Stimulated activated CD8-positive, alpha-beta memory T cell treated with anti-CD3 and anti-CD28 coated beads, Interleukin-15, amount 100 ng/mL, for 24 hours (primary cell): ENCODE measurements at regions not wholly inside any gene's neighbourhood (a gene's known extent, or its start where the extent isn't known, plus 50 kb on each side); places are given as distances from the start of the nearest gene placed in this dataset.

ENCODE experiments used
- DNase-seq: peaks from one replicate; pipeline ENCODE4 v3.0.0-alpha.2; 2020; ENCODE audit warnings: low read depth

GRCh38 chr5:5628866-5629606 is 206.6 kb downstream of the ICE1 start:
- DNase-seq, result no peak

DNA sequence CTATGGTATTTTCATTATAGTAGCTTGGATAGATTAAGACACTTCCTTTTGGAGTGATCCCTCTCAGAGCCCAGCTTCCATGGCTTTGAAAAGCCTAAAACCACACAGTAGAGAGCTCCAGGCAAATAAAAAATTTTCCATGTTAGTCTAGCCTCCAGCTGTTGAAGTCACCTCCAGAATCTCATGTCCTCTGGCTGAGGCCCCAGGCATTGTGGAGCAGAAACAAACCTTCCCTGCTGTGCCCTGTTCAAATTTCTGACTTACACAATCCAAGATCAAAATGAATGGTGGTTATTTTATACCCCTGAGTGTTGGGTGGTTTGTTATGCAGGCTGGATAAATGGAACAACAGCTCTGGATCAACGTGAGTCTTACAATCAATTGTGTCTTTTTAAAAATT is 203.9 kb downstream of the ICE1 start:
- DNase-seq, result no peak

DNA sequence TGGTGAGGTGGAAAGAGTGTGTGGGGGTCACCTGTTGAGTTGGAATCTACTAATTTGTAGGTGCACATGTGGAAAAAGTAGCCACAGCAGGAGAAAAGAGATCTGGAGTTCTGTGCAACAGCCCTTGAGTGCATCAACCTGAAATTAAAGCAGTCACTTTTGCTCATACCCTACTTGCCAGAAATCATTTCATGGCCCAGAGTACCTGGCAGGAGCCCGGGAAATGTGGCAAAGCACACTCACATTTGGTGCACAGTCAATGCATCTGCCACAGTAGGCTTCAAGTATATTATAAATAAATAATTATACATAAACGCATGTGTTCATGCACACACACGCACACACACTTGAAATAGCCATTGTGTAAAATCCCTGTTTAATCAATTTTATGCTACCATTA is 203.0 kb downstream of the ICE1 start:
- no peak for DNase-seq

DNA sequence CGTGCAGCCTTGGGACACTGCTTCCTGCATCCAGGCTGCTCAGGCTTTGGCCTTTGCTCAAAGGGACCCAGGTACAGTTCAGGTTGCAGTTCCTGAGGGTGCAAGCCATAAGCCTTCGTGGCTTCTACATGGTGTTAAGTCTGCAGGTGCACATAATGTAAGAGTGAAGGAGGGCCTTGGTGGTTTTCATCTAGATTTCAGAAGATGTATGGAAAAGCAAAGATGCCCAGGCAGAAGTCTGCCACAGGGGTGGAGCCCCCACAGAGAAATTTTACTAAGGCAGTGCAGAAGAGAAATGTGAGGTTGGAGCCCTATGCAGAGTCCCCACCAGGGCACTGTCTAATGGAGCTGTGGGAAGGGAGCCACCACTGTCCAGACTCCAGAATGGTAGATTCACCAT is 200.9 kb downstream of the ICE1 start:
- DNase-seq, result no peak

DNA sequence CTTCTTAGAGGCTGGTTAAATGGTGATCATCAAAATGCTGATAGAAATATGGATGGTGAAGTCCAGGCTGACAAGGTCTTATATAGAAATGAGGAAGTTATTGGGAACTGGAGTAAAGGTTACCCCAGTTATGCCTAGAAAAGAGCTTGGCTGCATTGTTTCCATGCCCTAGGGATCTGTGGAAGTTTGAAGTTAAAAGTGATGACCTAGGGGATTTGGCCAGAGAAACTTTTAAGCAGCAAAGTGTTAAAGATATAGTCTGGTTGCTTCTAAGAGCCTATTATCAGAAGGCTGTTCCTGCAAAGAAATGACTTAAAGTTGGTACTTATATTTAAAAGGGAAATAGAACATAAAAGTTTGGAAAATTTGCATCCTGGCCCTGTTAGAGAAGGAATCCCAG is 200.3 kb downstream of the ICE1 start:
- no peak for DNase-seq

GRCh38 chr5:5619546-5619945 is 197.1 kb downstream of the ICE1 start:
- no peak for DNase-seq

GRCh38 chr5:5617024-5617423 is 194.5 kb downstream of the ICE1 start:
- DNase-seq, result no peak

- no peak for DNase-seq
Measured at GRCh38 chr5:5616247-5616895, 193.9 kb downstream of the ICE1 start.

DNA sequence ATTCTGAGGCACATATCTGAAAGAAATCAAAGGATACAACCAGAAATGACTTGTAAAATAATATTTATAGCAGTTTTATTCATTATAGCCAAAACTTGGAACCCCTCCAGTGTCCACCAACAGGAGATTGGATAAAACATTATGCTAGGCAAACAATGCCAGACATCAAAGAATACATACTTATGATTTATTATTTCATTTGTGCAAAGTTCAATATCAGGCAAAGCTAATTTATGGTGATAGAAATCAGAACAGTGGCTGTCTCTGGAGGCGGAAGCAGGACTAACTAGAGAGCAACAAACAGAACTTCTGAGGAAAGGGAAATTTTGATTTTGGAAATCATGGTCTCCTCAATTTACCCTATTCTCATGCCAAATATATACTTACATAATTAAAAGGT is 193.1 kb downstream of the ICE1 start:
- no peak for DNase-seq

GRCh38 chr5:5613261-5613990 is 190.9 kb downstream of the ICE1 start:
- DNase-seq, result no peak

DNA sequence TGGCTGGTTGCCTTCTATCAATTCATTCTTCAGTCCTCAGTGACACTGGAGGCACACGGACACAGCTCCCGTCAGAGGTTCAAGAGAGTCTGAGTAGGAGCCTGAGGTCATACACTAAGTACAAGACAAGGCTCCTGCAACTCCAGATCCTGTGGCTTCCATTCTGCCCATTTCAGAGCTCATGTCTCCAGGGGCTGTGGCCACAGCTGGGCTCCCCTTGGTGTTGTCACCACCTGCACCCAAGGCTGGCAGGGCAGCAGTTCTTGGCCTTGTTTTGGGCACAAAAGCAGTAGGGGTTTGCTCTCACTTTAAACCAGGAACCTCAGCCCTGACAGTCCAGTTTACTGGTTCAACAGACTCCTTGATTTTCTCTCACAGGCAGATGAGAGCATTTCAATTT is 189.6 kb downstream of the ICE1 start:
- DNase-seq, result no peak

- DNase-seq, result no peak
Measured at GRCh38 chr5:5609935-5610334, 187.5 kb downstream of the ICE1 start.

DNA sequence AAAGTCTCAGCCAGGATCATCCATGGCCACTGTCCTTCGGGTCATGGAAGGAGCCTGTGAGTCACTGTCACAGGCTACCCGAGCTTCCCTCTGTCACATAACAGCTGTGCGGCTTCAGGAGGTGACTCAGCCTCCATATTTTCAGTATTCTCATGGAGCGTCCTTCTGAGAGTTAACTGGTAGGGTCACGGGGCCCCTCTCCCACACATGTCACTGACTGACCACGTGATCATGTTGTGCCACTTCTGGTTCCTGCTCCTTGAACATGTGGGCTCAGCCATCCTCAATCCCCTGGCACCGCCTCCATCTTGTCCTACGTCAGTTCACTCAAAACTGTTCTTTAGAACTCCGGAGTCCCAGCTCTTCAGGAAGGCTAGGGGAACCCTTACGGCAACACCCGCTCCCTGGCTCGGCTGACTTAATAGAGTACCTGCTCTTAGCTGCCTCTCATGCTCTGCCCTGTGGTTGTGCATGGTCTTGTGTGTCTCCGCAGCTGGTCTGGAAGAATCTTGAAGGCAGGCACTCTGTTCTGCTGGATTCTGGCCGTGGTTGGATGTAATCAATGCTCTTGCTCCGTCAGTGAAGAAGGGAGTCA is 182.8 kb downstream of the ICE1 start:
- DNase-seq, result no peak

DNA sequence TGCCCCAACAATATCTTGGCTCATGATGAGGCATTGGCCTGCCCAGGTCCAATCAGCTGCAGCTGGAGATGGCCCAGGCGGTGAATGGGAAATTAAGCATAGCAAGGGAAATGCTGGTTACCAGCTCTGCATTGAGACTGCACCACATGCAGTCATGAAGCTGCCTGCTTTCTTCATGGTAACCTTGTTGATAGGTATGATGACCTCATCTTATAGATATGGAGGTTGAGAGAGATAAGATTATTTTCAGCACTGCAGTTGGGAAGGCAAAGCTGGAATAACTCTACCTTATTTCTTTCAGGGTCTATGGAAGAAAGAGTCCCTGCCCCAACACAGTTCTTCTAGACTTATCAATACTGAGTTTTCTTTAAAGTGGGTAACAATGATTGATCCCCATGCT is 180.1 kb downstream of the ICE1 start:
- DNase-seq, result no peak

GRCh38 chr5:5598547-5599113 is 176.2 kb downstream of the ICE1 start:
- no peak for DNase-seq

DNA sequence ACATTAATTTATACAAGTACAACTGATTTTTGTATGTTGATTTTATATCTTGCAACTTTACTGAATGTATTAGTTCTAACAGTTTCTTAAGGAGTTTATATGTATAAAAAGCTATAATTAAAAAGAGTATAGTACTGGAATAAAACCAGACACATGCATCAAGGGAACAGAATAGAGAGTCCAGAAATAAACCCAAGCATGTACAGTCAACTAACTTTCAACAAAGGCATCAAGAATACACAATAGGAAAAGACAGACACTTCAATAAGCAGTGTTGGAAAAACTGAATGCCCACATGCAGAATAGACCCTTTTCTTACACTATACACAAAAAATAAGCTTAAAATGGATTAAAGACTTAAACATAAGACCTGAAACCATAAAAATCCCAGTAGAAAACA is 170.9 kb downstream of the ICE1 start:
- DNase-seq, result no peak

DNA sequence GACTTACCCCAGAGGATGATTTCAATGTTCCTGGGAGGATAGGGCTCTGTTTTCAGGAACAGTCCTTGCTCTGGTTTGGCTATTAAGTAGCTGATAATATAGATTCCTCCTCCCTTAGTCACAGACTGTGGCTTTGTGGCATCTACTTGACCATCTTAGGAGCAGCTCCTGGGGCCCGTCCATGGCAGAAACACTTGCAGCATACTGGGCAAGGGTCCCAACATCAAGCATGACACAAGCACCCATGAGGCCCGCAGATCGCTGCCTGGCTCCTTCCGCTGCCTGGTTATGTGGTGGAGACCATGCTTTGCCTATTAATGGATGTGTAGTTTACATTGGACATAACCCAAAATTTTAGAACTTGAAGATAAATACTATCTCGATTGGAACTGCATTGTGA is 170.1 kb downstream of the ICE1 start:
- DNase-seq, result no peak

GRCh38 chr5:5591567-5591966 is 169.1 kb downstream of the ICE1 start:
- DNase-seq, result no peak

DNA sequence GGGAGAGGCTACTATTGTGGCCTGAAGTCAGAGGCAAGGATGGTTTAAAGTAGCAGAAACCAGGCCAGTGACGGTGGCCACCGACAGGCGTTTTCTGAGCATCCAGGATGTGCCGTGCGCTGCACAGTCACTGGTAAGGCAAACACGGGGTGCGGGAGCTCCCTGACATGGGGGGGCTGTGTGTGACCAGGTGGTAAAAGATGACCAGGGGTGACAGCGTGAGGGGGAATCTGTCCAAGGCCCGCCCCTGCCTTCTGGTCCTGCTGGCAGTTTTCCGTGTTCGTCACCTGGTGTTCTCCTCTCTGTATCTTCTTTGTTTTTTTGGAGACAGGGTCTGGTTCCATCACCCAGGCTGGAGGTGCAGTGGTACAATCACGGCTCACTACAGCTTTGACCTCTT is 167.4 kb downstream of the ICE1 start:
- DNase-seq, result no peak

- no peak for DNase-seq
Measured at GRCh38 chr5:5588887-5589826, 166.7 kb downstream of the ICE1 start.

DNA sequence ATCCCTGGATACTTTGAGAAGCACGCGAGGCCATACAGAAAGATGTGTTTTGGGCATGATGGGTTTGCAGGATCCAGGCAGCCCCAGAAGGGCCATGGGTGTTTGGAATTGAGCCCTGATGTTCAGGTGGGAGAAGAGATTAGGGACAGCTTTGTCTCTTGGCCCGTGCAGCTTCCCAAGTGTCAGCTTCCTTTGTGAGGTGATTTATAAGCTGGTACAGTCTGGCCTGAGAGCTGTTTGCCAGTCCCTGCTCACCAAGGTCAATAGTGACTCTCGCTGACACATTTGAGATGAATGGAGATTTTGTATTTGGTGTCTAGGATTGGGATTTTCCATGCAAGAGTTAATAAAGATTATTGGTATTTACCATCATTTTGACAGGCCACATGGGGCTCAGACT is 165.9 kb downstream of the ICE1 start:
- DNase-seq, result no peak
